ENCODE measurements at regions not wholly inside any gene's neighbourhood (a gene's known extent, or its start where the extent isn't known, plus 50 kb on each side); places are given as distances from the start of the nearest gene placed in this dataset.

- Histone ChIP-seq H3K9ac (replicated peaks in 1 of 4; ENCODE audit: extremely low read depth in 1 of 4, low read depth in 3 of 4, low read length in 3 of 4) (no peak overlapping the region), H4K91ac (replicated peaks; ENCODE audit: insufficient read length, low read length) (no peak overlapping the region), H3K4me3 (ENCODE audit: extremely low read depth in 1 of 4, insufficient read depth in 2 of 4, low read depth in 3 of 4, low read length in 4 of 4) (no peak overlapping the region), H3K18ac (ENCODE audit: extremely low read depth, low read length) (no peak overlapping the region), H3K14ac (ENCODE audit: insufficient read length) (no peak overlapping the region), H3K79me1 (ENCODE audit: low read depth, low read length) (no peaks in the 10 kb centered on the region), H3K23me2 (ENCODE audit: low read depth, low read length) (no peaks in the 10 kb centered on the region), H4K8ac (ENCODE audit: extremely low read depth, insufficient read depth, low read length) (no peak overlapping the region), H2AFZ (ENCODE audit: low read length) (no peak overlapping the region), H3K27me3 (replicated peaks in 1 of 4; ENCODE audit: control insufficient read depth in 3 of 4, extremely low read depth in 1 of 4, insufficient read depth in 3 of 4, low read length in 3 of 4) (no peaks in the 10 kb centered on the region), H2BK5ac (ENCODE audit: low read depth, low read length) (no peak overlapping the region), H2BK12ac (ENCODE audit: low read depth, low read length) (no peak overlapping the region), H3K56ac (replicated peaks; ENCODE audit: insufficient read length, low read depth, low read length) (no peak overlapping the region), H2AK5ac (ENCODE audit: low read depth, low read length) (no peak overlapping the region), H3K27ac (ENCODE audit: low read depth, low read length) (no peak overlapping the region), H3K4me1 (replicated peaks in 1 of 4; ENCODE audit: control insufficient read depth in 3 of 4, insufficient read depth in 4 of 4, low read length in 3 of 4) (no peaks in the 10 kb centered on the region), H3K4ac (replicated peaks; ENCODE audit: insufficient read length, low read depth, low read length) (no peak overlapping the region), H3K9me3 (ENCODE audit: insufficient read depth in 2 of 2, low read depth in 1 of 2, low read length in 1 of 2) (peaks cover 7 to 8% of the 10 kb centered on the region in 2 experiments; a peak in 3 of 4 replicates), H4K20me1 (replicated peaks in 1 of 2; ENCODE audit: control insufficient read depth in 1 of 2, insufficient read depth in 2 of 2, low read length in 2 of 2) (no peaks in the 10 kb centered on the region), H2BK20ac (ENCODE audit: low read length) (no peak overlapping the region), H3K23ac (ENCODE audit: insufficient read length) (no peak overlapping the region), H3K79me2 (ENCODE audit: control insufficient read depth in 1 of 2, insufficient read depth in 2 of 2, low read length in 2 of 2) (no peaks in the 10 kb centered on the region), H3K4me2 (ENCODE audit: insufficient read depth in 1 of 2, low read depth in 2 of 2, low read length in 2 of 2) (no peak overlapping the region), H2BK120ac (replicated peaks; ENCODE audit: low read depth, low read length) (no peak overlapping the region), H4K5ac (ENCODE audit: insufficient read length, low read depth, low read length) (no peak overlapping the region), H3K36me3 (ENCODE audit: control insufficient read depth in 2 of 4, insufficient read depth in 4 of 4, low read length in 3 of 4) (no peaks in the 10 kb centered on the region), H2BK15ac (ENCODE audit: low read length) (no peak overlapping the region)
- ChIA-PET POLR2A (ENCODE audit: partially characterized antibody) (no interaction called here), CTCF (ENCODE audit: partially characterized antibody) (interaction anchor here (1.6 kb wide), 2 partner anchors 13 to 18 kb away, joined by 7 read pairs; no protein-coding TSS in a partner anchor)
- no peak for FAIRE-seq
- 86% methylated on average over 5 of the region's 5 CpGs; no CpG with 5 or more reads in 1 of the 2 experiments for WGBS, 2 experiments (ENCODE audit: extremely low coverage in 1 of 2, insufficient coverage in 1 of 2, insufficient read length in 1 of 2, insufficient replicate concordance in 2 of 2, low coverage in 1 of 2, low lambda C conversion rate in 2 of 2, missing lambda C conversion rate in 1 of 2)
- DNase-seq (ENCODE audit: low read depth in 1 of 2, low spot score in 2 of 2): no peak
- no peak for TF ChIP-seq CHD7 (IDR thresholded peaks at IDR 0.05; ENCODE audit: insufficient replicate concordance, low read length)
These were observed 515.2 kb downstream of the EIPR1 start for GRCh38 chr2:2862386-2862785.

Data from H1 (cell line).